K562 (cell line): ENCODE measurements at regions not wholly inside any gene's neighbourhood (a gene's known extent, or its start where the extent isn't known, plus 50 kb on each side); places are given as distances from the start of the nearest gene placed in this dataset.

Source experiments
- CHD4 ChIP-seq: fragments of 200-600 bp; sonication (generic); IDR thresholded peaks from 3 replicates; pipeline ENCODE4 v1.6.1; 2012; ENCODE audit warnings: low read depth, mild to moderate bottlenecking, mixed read lengths, low read length, inconsistent platforms; ENCODE audit not compliant: insufficient read depth, insufficient replicate concordance, poor library complexity, severe bottlenecking
- CTBP1 ChIP-seq: fragments of 450-650 bp; IDR thresholded peaks from 2 replicates; pipeline ENCODE4 v1.6.1; 2016; ENCODE audit warnings: borderline replicate concordance
- ELF4 ChIP-seq: fragments of 450-650 bp; formaldehyde crosslinking; IDR thresholded peaks from 2 replicates; pipeline ENCODE4 v1.4.0; 2022; ENCODE audit warnings: missing genetic modification characterization
- EP400 ChIP-seq: fragments of 450-650 bp; IDR thresholded peaks from 2 replicates; pipeline ENCODE4 v1.6.1; 2017; ENCODE audit warnings: antibody characterized with exemption, mild to moderate bottlenecking, moderate library complexity
- ETS1 ChIP-seq: conservative IDR thresholded peaks from 2 replicates; pipeline ENCODE4 v1.6.1; 2011; ENCODE audit warnings: low read depth, mild to moderate bottlenecking, low read length; ENCODE audit not compliant: control insufficient read depth
- MNT ChIP-seq, 2 experiments: fragments of 450-650 bp; conservative IDR thresholded peaks; 2 replicates each; pipeline ENCODE4 v1.6.1; 2017; ENCODE audit warnings: mild to moderate bottlenecking in 2 of 2, moderate library complexity in 2 of 2
- PKNOX1 ChIP-seq: fragments of 450-650 bp; IDR thresholded peaks from 2 replicates; pipeline ENCODE4 v1.6.1; 2016
- PML ChIP-seq: IDR thresholded peaks from 2 replicates; pipeline ENCODE4 v1.6.1; 2012; ENCODE audit warnings: low read length, inconsistent platforms
- PTBP1 ChIP-seq: fragments of 200-400 bp; formaldehyde crosslinking; IDR thresholded peaks from 2 replicates; pipeline ENCODE4 v1.6.1; 2017; ENCODE audit warnings: low read depth, low read length
- RREB1 ChIP-seq: fragments of 250-450 bp; sonication (Bioruptor Pico); IDR thresholded peaks from 2 replicates; pipeline ENCODE4 v1.4.0; 2020
- SMC3 ChIP-seq: conservative IDR thresholded peaks from 2 replicates; pipeline ENCODE4 v1.6.1; 2011; ENCODE audit warnings: low read depth, low read length, improper control_type of control experiment; ENCODE audit not compliant: insufficient read depth
- TAL1 ChIP-seq: fragments of 450-650 bp; IDR thresholded peaks from 2 replicates; pipeline ENCODE4 v1.6.1; 2016; ENCODE audit warnings: mild to moderate bottlenecking
- USF2 ChIP-seq: sonication (generic); formaldehyde crosslinking; IDR thresholded peaks from 2 replicates; pipeline ENCODE4 v1.5.0; 2020; ENCODE audit warnings: missing genetic modification reagents
- ZFP1 ChIP-seq: fragments of 450-650 bp; formaldehyde crosslinking; IDR thresholded peaks from 2 replicates; pipeline ENCODE4 v1.4.0; 2020; ENCODE audit warnings: mild to moderate bottlenecking, mixed read lengths
- ZFX ChIP-seq: sonication (generic); formaldehyde crosslinking; IDR thresholded peaks from 2 replicates; pipeline ENCODE4 v1.8.0; 2022; ENCODE audit warnings: mild to moderate bottlenecking, missing genetic modification reagents, moderate library complexity
- ZNF639 ChIP-seq, 2 experiments: fragments of 200-800 bp in 1 of 2; sonication (Bioruptor generic) in 1 of 2; sonication (generic) in 1 of 2; formaldehyde crosslinking in 1 of 2; IDR thresholded peaks in 1 of 2; conservative IDR thresholded peaks in 1 of 2; 2 replicates each; pipeline versions ENCODE4 v1.5.0 to v1.6.1; 2016 to 2020; ENCODE audit warnings: missing compliant biosample characterization in 1 of 2, missing genetic modification characterization in 1 of 2, missing genetic modification reagents in 1 of 2

- TF ChIP-seq RREB1 (CRISPR knock-in tag) = no peak
- peak; percentile 86 for TF ChIP-seq CTBP1
- no peak for TF ChIP-seq PTBP1
- no peak for TF ChIP-seq PKNOX1
- TF ChIP-seq ELF4 = no peak
- TF ChIP-seq ZFP1 (CRISPR knock-in tag) = no peak
- TF ChIP-seq ZFX (CRISPR knock-in tag) = no peak
- TF ChIP-seq CHD4 = no peak
- no peak for TF ChIP-seq ETS1
- TF ChIP-seq PML = peak; percentile 41; the same call in 1 of the 2 replicates
- TF ChIP-seq TAL1 = peak; percentile 63
- TF ChIP-seq ZNF639 (CRISPR knock-in tag; conservative IDR thresholded peaks at IDR 0.05 in 1 of 2, IDR thresholded peaks at IDR 0.05 in 1 of 2) = 0 out of 4 replicates have a peak, but pooled peaks of 1 of the 2 experiments have one; percentile 37
- no peak for TF ChIP-seq MNT (conservative IDR thresholded peaks at IDR 0.05)
- TF ChIP-seq SMC3 = no peak
- TF ChIP-seq EP400 = no peak
- no peak for TF ChIP-seq USF2 (CRISPR knock-in tag)
Measured at GRCh38 chr12:91400271-91400670, 217.7 kb upstream of the DCN start (continued).
